DMS153 (cell line): ENCODE measurements at regions not wholly inside any gene's neighbourhood (a gene's known extent, or its start where the extent isn't known, plus 50 kb on each side); places are given as distances from the start of the nearest gene placed in this dataset.
"Not testable (repeated sequence)": the region's sequence is repeated elsewhere in the genome, so short reads cannot be mapped to it uniquely, and the experiment has no call there.

ENCODE experiments used
- DNase-seq: peaks from one replicate; lab custom pipeline; 2025; lab: John Stamatoyannopoulos, UW

- no peak for DNase-seq
Measured at GRCh38 chr18:53935399-53935798, 289.1 kb downstream of the MBD2 start.

GRCh38 chr18:53920312-53921075, 304.0 kb downstream of the MBD2 start:
- no peak for DNase-seq

GRCh38 chr18:53918091-53918490, 306.4 kb downstream of the MBD2 start:
- DNase-seq, result no peak

- no peak for DNase-seq
Measured at GRCh38 chr18:53911200-53911599, 313.3 kb downstream of the MBD2 start.

GRCh38 chr18:53909668-53910067, 314.8 kb downstream of the MBD2 start:
- no peak for DNase-seq

GRCh38 chr18:53907921-53908320, 316.5 kb downstream of the MBD2 start:
- DNase-seq, result no peak

GRCh38 chr18:53906681-53907080, 317.8 kb downstream of the MBD2 start:
- DNase-seq, result no peak

- DNase-seq, result no peak
Measured at GRCh38 chr18:53894675-53895442, 329.6 kb downstream of the MBD2 start.

- DNase-seq, result no peak
Measured at GRCh38 chr18:53887447-53887846, 337.0 kb downstream of the MBD2 start.

- no peak for DNase-seq
Measured at GRCh38 chr18:53886058-53886457, 338.4 kb downstream of the MBD2 start.

GRCh38 chr18:53883771-53884170, 340.7 kb downstream of the MBD2 start:
- no peak for DNase-seq

GRCh38 chr18:53874103-53874502, 350.4 kb downstream of the MBD2 start:
- DNase-seq, result no peak

GRCh38 chr18:53864770-53865169, 359.7 kb downstream of the MBD2 start:
- DNase-seq, result no peak

- DNase-seq, result no peak
Measured at GRCh38 chr18:53862921-53863320, 361.5 kb downstream of the MBD2 start.

GRCh38 chr18:53861185-53861584, 363.3 kb downstream of the MBD2 start:
- DNase-seq, result no peak

GRCh38 chr18:53859764-53860163, 364.7 kb downstream of the MBD2 start:
- no peak for DNase-seq

- DNase-seq, result no peak
Measured at GRCh38 chr18:53850902-53851301, 373.6 kb downstream of the MBD2 start.

GRCh38 chr18:53843763-53844162, 380.7 kb downstream of the MBD2 start:
- DNase-seq, result no peak

- no peak for DNase-seq
Measured at GRCh38 chr18:53843113-53843760, 381.2 kb downstream of the MBD2 start.

GRCh38 chr18:53838746-53839145, 385.7 kb downstream of the MBD2 start:
- no peak for DNase-seq

- DNase-seq, result not testable (repeated sequence)
Measured at GRCh38 chr18:53821141-53821540, 403.3 kb downstream of the MBD2 start.

GRCh38 chr18:53819671-53820070, 404.8 kb downstream of the MBD2 start:
- no peak for DNase-seq

- DNase-seq, result no peak
Measured at GRCh38 chr18:53819174-53819573, 405.3 kb downstream of the MBD2 start.
